Epithelial cell of prostate (primary cell): ENCODE measurements at regions not wholly inside any gene's neighbourhood (a gene's known extent, or its start where the extent isn't known, plus 50 kb on each side); places are given as distances from the start of the nearest gene placed in this dataset.
"Not testable (repeated sequence)": the region's sequence is repeated elsewhere in the genome, so short reads cannot be mapped to it uniquely, and the experiment has no call there.

ENCODE experiments used
- DNase-seq: peaks from one replicate; pipeline ENCODE4 v3.0.0-alpha.2; 2011; ENCODE audit warnings: low read depth, low spot score
- H3K27ac ChIP-seq: fragments of 450-650 bp; 2 replicates; pipeline ENCODE4 v1.5.1; 2017; ENCODE audit warnings: mild to moderate bottlenecking

DNA sequence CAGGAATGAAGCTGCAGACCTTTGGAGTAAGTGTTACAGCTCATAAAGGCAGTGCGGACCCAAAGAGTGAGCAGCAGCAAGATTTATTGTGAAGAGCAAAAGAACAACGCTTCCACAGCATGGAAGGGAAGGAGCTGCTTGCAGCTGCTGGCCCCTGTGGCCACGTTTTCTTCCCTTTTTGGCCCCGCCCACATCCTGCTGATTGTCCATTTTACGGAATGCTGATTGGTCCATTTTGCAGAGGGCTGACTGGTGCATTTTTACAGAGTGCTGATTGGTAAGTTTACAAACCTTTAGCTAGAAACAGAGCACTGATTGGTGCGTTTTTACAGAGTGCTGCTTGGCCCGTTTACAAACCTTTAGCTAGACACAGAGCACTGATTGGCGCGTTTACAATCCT, 841.5 kb downstream of the CDH11 start:
- no peak overlapping the region for H3K27ac ChIP-seq
- no peak for DNase-seq

DNA sequence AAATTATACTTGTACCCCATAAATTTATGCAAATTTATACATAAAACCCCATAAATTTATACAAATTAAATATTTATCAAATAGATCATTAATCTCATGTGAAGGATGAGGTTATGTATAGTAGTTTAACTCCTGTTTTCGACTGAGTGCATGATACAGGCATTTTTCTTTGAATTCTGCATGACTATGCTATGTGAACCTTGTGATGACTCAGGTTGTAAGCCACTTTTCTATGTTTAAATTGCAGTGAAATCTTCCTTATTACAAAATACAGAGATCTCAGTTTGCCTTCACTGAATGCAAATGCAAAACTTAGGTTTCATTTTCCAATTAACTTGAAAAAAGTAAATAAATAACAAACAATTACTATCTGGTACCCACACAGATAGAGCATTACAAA, 843.7 kb downstream of the CDH11 start:
- H3K27ac ChIP-seq: no peak overlapping the region
- DNase-seq: no peak

DNA sequence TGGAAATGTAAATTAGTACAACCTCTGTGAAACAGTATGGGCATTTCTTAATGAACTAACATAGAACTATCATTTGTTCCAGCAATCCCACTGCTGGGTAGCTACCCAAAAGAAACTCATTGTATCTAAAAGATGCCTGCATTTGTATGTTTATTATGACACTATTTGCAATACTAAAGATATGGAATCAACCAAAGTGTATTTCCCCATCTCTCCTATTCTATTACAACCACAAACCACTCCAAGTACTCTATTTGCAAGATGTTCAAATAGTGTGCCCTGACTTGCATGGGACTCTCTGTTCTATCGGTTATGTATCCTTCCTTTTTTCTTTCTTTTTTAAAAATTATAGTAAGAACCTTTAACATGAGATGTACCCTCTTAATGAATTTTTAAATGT, 845.2 kb downstream of the CDH11 start:
- H3K27ac ChIP-seq: no peak overlapping the region
- no peak for DNase-seq

DNA sequence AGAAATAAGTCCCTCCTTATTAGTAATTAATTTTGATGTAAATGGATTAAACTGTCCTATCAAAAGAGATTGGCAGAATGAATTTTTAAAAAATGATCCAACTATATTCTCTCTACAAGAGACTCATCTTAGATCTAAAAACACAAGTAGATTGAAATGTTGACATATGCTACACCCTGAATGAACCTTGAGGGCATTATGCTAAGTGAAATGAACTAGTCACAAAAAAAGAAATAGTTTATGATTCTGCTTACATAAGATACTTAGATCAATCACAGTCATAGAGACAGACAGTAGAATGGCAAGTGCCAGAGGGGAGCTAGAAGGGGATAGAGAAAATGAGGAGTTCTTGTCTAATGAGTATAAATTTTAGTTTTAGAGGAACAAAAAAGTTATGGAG, 849.8 kb downstream of the CDH11 start:
- DNase-seq: no peak
- no peak overlapping the region for H3K27ac ChIP-seq

DNA sequence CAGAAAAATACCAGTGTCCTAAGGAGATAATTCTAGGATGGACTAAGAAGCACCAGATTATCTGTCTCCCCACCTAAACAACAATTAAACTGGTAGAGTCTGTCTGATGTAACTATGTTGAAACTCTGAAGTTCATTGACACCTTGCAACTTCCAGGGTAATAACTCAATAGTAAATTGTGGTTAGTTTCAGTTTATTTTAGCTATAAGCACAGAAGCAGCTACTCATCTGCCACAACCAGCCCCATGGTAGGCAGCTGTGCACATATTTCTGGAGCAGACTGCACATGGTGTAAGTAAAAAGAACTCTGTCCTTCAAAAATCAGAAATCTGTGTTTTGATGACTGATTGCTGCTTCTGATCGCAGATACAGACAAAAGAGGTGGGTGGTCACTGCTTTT, 852.1 kb downstream of the CDH11 start:
- peak overlapping the region; percentile 14 for H3K27ac ChIP-seq
- DNase-seq: no peak

DNA sequence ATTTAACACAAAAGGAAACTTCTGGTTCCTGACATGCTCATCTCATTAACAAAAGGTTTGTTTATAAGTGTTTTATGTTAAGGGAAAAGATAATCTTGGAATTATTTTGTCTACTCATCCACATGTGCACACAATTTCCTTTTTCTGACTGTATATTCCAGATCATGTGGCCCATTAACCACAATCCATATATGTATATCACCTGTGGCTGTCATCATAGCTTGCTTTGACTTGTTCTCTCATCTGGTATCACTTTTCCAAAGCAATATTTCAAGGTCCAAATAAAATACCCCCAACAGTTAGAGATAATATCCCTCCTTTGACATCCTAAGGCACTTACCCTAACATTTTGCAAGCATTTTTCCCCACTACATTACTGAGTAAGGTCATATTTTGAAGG, 856.1 kb downstream of the CDH11 start:
- no peak for DNase-seq
- no peak overlapping the region for H3K27ac ChIP-seq

DNA sequence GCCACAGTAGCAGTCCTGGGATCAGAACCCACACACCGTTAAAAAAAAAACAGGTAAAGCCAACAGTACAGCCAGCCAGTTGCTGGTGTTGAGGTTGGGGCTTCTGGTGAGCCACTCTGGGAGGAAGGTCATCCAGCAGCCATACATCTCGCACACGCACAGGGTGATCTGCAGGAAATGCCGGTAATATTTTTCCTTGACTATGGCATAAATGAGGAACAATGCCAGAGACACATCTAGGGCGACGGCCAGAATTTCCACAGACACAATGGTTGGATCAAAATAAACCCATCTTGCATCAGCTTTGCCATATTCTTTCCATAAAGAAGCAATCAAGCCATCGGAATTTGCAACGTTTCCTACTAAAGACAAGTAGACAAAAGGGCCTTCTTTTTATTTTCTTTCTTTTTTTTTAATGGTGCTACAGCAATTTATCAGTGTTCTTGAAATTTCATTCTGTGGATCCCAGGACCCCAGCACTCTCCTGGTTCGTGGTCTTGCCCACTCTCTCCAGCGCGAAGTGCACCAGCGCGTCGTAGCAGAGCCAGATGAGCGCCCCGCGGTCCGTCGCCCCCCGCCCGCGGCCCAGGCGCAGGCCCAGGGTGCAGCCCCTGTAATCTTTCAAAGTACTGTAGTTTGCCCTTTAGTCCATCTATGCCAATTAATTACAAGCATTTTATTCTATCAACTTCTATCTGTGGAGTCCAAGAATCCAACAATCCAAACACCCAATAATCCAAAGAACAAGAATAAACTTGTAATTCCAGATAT, 861.0 kb downstream of the CDH11 start:
- not testable (repeated sequence) for DNase-seq, H3K27ac ChIP-seq

DNA sequence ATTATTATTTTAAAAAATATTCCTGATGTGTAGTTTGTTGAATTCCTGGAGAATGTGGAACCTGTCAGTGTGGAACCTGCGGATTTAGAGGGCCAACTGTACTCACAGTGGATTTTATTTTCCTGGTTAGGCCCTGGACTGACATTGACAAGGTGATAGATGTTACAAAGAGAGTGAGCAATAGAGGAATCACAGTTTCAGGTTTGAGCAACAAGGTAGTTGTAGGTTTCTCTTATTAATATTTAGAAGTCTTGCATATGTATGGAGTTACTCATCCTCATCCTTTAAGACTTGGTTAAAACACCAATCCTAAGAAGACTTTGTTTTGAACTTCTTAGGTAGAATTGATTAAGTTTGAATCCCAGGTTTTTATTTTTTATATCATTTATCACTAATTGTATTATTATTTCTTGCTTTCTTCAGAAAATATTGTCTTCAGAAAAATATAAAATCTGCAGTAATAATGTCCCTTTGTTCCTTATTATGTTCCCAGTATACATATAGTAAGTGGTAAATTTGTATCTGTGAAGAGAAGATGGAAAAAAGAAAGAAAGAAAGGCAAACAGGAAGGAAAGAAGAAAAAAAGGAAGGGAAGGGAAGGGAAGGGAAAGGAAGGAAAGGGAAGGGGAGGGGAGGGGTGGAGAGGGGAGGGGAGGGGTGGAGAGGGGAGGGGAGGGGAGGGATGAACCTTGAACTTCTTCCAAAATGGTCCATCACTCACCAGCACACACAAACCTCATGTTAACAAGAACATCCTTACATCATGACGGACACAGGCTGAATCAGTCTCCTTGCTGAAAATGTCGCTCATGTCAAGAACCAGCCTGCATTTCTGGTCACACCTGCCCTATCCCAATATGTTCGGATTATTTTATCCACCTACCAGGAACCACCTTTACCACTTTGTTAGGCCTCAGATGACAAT, 867.2 kb downstream of the CDH11 start:
- no peak for DNase-seq
- peak overlapping the region; percentile 34 for H3K27ac ChIP-seq

DNA sequence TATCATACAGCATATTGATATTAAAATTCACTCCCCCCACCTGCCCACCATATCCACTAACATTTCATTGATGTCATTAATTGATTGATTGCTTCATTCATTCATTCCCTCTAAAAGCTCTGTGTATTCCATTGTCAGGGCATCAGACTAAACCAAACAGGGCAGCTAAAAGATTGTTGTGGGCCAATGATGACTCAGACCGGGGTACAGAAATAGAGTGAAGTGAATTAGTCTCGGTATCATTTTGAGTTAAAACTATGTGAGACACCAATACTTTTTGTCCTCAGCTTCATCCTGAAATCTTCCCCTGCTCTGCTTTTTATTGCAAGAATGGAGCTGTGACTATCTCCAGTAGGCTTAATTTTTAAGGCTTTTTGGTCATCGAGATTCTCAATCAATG, 868.3 kb downstream of the CDH11 start:
- no peak for DNase-seq
- no peak overlapping the region for H3K27ac ChIP-seq

DNA sequence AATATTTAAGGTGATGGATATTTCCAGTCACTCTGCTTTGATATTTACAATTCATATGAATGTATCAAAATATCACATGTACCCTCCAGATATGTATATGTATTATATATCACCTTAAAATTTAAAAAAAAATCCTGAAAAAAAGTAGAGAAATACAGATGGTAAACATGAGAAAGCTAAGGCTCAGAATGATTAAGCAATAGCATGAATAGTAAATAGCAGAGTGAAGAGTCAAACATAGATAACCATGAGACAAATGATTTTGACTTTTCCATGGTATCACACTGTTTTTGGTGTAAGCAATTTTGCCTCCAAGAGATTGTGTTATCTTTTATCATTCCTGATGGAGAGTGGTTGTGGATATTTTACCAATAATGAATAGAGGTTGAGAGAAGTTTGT, 868.8 kb downstream of the CDH11 start:
- H3K27ac ChIP-seq: no peak overlapping the region
- DNase-seq: no peak

DNA sequence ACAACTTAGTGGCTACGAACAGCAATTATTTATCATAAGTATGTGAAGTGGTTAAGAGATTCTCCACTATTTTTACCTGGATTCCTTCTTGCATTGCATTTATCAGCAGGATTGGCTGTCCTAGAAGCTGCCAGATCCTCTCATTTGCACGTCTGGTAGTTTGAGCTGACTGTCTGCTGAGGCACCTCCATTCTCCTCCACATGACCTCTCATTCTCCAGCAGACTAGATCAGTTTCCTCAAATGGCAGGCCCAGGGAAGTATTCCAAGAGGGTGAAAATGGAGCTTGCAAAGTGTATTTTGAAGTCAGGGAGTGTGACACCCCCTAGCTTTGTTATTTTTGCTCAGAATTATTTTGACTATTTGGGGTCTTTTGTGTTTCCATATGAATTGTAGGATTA, 870.1 kb downstream of the CDH11 start:
- no peak for DNase-seq
- no peak overlapping the region for H3K27ac ChIP-seq

DNA sequence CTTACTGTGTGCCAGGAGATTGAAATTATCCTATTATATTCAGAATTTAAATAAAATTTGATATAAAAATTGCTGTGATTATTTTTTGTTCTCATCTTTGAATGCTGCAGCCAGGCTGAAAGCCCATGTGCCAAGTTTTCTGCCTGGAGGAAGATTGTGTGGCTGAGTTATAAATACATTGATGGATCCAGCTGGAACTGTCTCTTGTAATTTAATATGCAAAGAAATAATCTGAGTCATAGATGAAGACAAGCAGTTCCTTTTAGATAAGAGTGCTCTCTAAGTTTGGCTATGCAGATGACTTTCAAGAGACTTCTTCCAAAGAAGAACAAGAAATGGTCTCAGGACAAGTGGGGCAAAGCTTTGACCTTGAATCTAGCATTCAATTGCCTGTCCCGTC, 871.0 kb downstream of the CDH11 start:
- no peak for DNase-seq

DNA sequence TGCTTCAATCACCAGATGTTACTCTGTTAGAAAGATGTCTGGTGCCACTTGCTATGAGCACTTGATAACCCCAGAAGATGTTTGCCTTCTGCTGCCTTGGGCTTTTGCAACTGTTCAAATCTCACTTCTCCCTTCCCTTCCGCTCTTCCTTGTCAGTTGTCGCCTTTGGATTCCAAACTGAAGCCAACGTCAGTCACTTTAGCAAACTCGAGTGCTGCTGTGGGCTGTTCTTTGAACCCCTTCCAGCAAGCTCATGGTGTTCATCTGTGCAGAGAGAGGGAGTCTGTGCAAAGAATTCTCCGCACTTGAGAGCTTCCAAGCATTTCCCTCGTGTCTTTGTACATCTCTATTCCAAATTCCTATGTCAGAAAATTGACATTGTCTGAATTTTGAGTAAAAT, 879.4 kb downstream of the CDH11 start:
- no peak overlapping the region for H3K27ac ChIP-seq
- no peak for DNase-seq

More for the DNA sequence above, 871.0 kb downstream of the CDH11 start:
- H3K27ac ChIP-seq: no peak overlapping the region

DNA sequence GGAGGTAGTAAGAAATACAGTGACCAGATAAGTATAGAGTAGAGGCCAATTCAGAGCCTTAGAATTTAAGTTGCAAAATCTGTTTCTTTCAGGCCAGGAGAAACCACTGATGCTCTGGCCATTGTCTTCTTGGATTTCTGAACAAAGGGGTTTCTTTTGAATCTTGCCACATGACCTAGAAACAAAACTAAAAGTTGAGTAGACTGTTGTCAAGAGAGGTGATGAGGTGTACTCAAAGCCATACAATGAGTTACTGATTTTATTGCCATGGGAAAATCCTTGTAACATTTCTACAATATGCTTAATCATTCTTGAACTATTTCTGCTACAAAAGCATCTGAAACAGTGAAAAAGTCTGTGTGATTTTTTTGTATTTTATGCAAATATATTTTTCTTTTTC, 881.3 kb downstream of the CDH11 start:
- H3K27ac ChIP-seq: no peak overlapping the region
- DNase-seq: no peak

DNA sequence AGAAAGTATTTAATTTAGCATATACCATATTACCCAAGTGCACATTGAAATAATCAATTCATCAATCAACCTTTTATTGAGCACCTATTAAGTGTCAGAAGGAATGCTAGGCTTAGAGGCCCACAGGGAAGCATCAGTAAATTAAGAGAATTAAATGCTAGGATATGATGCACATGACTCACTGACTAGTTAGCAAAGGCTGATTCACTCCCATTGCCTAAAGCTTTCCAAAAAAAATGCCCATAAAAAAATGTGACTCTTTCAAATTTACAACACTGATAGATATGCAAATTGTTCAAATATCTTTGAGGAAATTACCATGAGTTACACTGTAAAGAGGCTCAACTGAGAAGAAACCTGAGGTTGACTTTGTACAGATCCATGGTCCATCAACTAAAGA, 883.3 kb downstream of the CDH11 start:
- no peak overlapping the region for H3K27ac ChIP-seq
- no peak for DNase-seq

DNA sequence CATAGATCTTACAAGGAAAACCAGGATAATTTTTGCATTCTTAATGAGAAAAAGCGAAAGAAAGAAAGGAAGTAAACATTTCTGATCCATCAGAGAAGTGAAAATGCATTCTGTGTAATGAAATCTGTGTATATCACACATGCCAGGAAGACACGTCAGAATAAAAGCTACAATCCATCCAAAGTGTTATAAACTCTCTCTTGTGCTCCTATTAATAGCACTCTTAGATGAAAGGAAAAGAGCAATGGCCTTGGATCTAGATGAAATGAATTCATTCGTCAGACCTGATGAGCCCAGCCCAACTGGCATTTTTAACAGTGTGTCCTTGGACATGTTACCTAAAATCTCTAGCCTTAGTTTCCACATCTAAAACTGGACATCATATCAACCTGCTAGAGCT, 885.5 kb downstream of the CDH11 start:
- no peak for DNase-seq

DNA sequence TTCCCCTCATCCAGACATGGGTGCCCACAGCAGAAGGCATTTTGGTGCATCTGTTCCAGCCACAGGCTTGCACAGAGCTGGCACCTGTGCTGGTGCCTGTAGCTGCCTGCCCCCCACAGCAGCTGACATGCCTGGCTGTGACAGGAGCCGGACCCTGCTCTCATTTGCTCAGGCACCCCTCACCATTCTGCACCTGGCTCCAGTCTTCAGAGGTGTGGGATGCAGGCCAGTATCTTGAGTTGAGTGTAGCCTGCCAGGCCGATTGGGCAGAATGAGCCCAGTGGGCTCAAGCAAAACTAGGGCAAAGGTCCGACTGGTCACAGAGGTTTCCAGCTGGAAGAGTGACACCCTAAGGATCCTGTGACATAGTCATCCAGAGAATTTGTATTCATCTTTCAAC, 887.7 kb downstream of the CDH11 start:
- no peak for DNase-seq

More for the DNA sequence above, 885.5 kb downstream of the CDH11 start:
- no peak overlapping the region for H3K27ac ChIP-seq

DNA sequence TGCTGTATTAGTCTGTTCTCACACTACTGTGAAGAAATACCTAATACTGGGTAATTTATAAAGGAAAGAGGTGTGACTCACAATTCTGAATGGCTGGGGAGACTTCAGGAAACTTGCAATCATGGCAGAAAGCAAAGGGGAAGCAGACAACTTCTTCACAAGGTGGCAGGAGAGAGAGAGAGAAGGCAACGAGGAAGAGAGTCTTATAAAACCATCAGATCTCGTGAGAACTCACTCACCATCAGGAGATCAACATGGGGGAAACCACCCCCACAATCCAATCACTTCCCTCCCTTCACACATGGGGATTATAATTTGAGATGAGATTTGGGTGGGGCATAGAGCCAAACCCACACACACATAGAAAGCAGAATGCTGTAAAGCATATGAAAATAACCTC, 896.2 kb downstream of the CDH11 start:
- no peak for DNase-seq
- H3K27ac ChIP-seq: no peak overlapping the region

More for the DNA sequence above, 887.7 kb downstream of the CDH11 start:
- H3K27ac ChIP-seq: no peak overlapping the region

DNA sequence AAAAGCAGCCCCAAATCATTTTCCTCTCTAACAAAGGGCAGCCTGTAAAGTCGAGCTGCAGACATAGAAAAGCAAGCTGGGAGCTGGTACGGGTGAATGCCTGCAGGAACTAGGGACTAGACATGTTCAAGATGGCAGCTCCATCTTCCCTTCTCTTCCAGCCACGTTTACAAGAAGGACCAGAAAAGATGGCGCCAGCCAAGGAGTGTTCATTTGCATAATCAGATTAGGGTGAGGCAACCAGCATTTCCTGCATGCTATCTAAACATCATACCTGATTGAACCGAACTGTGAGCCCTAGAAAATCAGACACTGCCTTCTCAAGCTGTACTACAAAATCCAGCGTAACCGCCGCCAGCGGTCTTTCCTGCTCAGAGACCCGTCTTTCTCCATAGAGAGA, 896.8 kb downstream of the CDH11 start:
- no peak overlapping the region for H3K27ac ChIP-seq
- no peak for DNase-seq

DNA sequence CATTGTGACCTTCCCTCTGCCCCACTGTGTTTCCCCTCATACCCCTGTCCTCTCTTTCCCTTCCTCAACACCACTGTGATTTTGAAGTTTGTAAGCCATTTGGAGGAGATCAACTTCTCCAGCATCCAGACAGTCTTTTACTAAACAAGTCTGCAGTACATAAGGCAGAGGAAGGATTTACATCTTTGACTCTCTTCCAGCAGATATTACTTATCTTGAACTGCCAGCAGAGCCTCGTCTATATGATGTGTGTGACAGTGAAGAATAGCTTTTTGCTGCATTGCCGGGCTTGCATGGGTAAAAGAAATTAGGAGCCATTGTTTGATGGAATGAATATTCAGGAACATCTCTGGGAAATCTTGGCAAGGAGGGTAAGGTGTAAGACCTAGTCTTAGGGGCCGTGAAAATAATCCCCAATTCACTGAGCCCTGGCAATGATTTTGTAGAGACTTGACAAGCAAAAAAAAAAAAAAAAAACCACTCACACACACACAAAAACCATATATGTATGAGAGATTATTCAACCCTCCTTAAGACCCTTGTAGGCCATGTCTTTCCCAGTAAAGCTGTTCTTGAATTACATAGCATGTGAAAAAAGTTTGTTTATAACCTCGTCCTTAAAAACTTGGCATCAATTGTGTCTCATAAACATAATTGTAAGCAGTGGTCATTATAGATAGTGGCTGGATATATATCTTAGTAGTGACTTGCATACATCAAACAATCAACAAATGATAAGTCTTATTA, 903.9 kb downstream of the CDH11 start:
- no peak for DNase-seq
- no peak overlapping the region for H3K27ac ChIP-seq

DNA sequence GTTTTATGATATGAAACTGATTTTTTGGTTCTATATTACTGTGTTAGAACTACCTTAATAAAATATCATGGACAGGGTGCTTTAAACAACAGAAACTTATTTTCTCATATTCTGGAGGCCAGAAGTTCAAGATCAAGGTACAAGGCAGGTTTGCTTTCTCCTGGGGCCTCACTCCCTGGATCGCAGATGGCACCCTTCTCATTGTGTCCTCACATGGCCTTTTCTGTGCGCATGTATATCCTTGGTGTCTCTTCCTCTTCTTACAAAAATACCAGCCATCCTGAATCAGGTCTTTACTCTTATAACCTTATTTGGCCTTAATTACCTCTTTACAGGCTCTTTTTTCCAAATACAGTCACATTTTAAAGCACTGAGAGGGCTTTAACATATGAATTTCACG, 906.1 kb downstream of the CDH11 start:
- no peak overlapping the region for H3K27ac ChIP-seq
- DNase-seq: no peak
